GM13976 (cell line): ENCODE measurements at regions not wholly inside any gene's neighbourhood (a gene's known extent, or its start where the extent isn't known, plus 50 kb on each side); places are given as distances from the start of the nearest gene placed in this dataset.

Experiments used
- DNase-seq: peaks from one replicate; pipeline ENCODE4 v3.0.0; 2012; ENCODE audit warnings: low spot score
- CTCF ChIP-seq: IDR thresholded peaks from 2 replicates; pipeline ENCODE4 v1.5.1; 2012; ENCODE audit warnings: borderline replicate concordance, mild to moderate bottlenecking; ENCODE audit not compliant: insufficient read depth; ENCODE audit errors: extremely low read depth, missing control alignments, control extremely low read depth
- in situ Hi-C: fragments of 300-500 bp; cut with MboI; formaldehyde crosslinking; loops from one replicate; pipeline ENCODE4 v1.12.0; 2022; ENCODE audit warnings: low sequenced_read_pairs, mixed read lengths, inconsistent platforms; ENCODE audit not compliant: unreplicated experiment

- no peak for DNase-seq
- no peak for TF ChIP-seq CTCF
- in situ Hi-C loops = no loop called here
Measured at GRCh38 chr16:65662256-65662655, 540.4 kb upstream of the CDH11 start.

DNA sequence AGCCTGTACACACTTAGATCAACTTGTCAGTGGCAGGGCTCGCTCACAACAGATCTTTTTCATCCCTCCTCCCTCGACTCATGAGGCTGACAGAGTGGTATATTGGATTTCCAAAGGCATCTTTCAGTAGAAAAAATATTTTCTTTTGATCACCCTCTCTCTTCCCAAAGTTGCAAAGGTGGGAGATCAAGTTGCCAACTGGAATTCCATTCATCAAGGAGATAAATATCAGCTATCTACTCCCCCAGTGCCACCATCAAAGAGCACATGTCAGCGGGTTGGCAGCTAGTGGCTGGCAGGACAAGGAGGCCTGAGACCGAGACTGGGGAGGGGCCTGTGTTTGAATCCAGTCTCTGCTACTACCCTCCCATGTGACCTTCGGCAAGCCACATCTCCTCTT lies 539.7 kb upstream of the CDH11 start:
- no peak for DNase-seq
- in situ Hi-C loops = no loop called here
- TF ChIP-seq CTCF = no peak

DNA sequence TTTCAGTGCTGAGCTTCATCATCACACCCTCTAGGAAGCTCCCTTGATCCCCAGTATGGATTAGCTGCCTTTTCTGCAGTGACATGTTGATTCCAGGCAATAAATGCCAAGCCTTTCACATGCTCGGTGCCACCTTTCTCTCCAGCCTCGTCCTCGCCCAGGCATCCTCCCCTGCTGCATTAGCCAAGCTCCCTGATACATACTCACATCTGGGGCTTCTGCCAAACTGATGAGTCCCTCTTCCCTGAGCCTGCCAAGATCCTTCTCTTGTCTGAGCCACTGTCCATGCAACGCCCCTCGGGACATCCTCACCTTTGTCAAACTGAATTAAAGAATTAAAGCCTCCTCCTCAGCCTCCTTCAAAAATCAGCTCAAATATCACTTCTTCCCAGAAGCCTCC lies 538.5 kb upstream of the CDH11 start:
- DNase-seq = no peak
- in situ Hi-C loops = no loop called here
- no peak for TF ChIP-seq CTCF

GRCh38 chr16:65659758-65660157 lies 537.9 kb upstream of the CDH11 start:
- TF ChIP-seq CTCF = no peak
- in situ Hi-C loops = no loop called here
- no peak for DNase-seq

GRCh38 chr16:65658787-65659220 lies 536.9 kb upstream of the CDH11 start:
- no peak for TF ChIP-seq CTCF
- in situ Hi-C loops = no loop called here
- no peak for DNase-seq

DNA sequence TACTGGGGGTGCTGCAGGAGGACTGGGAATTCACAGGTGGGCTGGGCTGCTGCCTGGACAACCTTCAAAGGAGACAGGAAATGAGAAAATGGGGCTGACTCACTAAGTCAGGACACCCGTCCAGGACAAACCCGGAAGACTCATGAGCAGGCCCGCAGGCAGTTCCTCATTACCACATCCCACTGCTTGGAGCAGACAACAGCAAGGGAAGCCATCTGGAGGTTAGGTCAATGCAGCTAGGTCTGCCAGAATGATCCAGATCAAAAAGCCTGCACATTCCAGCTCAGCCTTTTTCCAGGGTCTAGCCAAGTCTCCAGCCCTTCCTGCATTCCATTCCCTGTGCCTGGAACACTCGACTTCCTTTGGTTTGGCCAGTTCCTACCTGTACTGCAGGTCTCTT lies 536.5 kb upstream of the CDH11 start:
- in situ Hi-C loops = no loop called here
- no peak for DNase-seq
- no peak for TF ChIP-seq CTCF

GRCh38 chr16:65657556-65657955 lies 535.7 kb upstream of the CDH11 start:
- TF ChIP-seq CTCF = no peak
- no peak for DNase-seq
- in situ Hi-C loops = no loop called here
